CD4-positive, alpha-beta T cell treated with Interleukin-6 for 4 hours (primary cell): ENCODE measurements at regions not wholly inside any gene's neighbourhood (a gene's known extent, or its start where the extent isn't known, plus 50 kb on each side); places are given as distances from the start of the nearest gene placed in this dataset.
"Not testable (repeated sequence)": the region's sequence is repeated elsewhere in the genome, so short reads cannot be mapped to it uniquely, and the experiment has no call there.

Experiments used
- DNase-seq: peaks from one replicate; pipeline ENCODE4 v3.0.0-alpha.2; 2020; ENCODE audit warnings: mixed read lengths

- DNase-seq: no peak
These were observed 615.1 kb downstream of the CDH8 start for GRCh38 chr16:61421111-61421510.

GRCh38 chr16:61419791-61420190 lies 616.4 kb downstream of the CDH8 start:
- no peak for DNase-seq

- not testable (repeated sequence) for DNase-seq
These were observed 617.4 kb downstream of the CDH8 start for GRCh38 chr16:61418802-61419201.

DNA sequence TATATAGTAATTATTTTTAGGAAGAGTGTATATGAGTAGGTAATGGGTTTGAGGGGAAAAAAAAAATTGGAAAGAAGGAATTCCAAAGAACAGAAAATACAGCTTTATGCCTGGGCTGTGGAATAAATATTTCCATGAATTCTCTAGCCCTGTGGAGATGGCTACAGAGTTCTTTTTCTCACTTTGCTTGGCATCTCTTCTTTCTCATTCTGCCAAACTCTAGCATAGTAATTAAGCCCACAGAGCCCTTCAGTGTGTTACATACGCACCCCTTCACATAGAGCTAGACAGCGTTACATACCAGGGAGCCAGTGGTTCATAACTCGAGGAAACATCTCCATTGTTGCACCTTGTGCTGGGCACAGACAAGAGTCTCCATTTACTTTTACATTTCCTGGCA lies 621.1 kb downstream of the CDH8 start:
- DNase-seq: no peak

DNA sequence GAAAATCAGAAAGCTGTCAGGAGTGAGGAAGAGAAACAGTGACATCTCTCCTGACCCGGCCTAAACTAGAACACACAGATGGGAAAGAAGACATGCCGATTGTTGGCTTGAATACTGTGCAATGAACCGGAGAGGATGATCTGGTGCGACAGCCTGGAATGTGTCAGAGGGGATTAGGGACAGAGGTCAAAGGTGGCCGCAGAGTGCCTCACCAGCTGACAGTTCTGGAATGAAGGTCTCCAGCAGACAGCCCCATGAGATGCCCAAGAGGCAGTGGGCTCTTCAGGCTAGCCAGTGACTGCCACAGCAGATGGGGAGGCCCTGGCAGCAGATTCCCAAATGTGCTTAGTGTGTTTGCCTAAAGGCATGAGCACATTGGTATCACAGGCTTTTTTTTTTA lies 623.2 kb downstream of the CDH8 start:
- DNase-seq: no peak

- DNase-seq: no peak
These were observed 623.7 kb downstream of the CDH8 start for GRCh38 chr16:61412562-61412961.

- no peak for DNase-seq
These were observed 626.6 kb downstream of the CDH8 start for GRCh38 chr16:61409604-61410003.

- DNase-seq: no peak
These were observed 632.9 kb downstream of the CDH8 start for GRCh38 chr16:61403386-61403785.

- no peak for DNase-seq
These were observed 644.3 kb downstream of the CDH8 start for GRCh38 chr16:61391896-61392295.

- no peak for DNase-seq
These were observed 645.1 kb downstream of the CDH8 start for GRCh38 chr16:61390965-61391637.

DNA sequence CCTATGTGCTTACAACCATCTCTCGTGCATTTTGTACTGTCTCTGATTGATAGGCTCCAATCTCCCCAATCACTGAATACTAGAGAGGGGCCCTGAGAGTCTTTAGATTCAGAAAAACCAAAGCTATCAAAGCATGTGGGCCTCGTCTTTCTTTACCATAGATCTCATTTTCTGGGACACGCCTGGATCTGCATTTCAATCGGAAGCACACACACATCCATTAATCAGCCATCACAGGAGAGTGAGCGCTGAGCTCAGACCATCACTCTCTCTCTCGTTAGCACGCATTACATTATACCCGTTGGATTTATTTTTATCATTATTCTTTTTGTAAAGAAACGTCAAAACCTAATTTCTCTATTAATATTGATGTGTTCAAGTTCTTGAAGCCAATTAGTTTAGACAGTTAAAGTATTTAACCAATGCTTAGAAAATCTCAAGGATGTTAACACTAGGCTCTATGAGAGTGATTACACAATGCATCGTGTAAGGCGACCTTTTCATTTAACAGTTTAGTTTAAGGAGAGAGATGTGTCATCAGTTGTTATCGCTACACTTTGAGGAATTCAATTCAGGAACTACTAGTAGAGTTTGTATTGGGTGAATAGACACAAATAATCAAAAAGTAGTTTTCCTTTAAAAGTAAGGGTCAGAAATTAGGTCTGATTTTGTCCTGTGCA lies 650.7 kb downstream of the CDH8 start:
- no peak for DNase-seq

GRCh38 chr16:61382435-61382834 lies 653.8 kb downstream of the CDH8 start:
- no peak for DNase-seq

GRCh38 chr16:61379311-61379710 lies 656.9 kb downstream of the CDH8 start:
- DNase-seq: no peak

DNA sequence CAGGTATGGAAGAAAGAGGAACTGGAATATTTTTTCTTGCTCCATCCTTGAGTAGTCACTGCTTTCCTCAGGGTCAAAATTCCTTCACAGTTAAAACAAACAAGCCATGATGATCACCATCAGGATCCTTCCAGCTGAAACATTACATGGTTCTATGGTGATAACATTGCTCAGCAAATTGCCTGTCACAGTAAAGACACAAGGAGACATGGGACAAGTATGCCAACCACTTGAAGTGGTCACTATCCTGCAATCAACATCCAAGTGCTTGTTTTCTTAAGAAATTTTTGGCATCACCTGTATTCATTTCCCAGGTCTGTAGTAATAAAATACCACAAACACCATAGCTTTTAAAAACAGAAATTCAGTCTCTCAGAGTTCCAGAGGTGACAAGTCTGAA lies 662.2 kb downstream of the CDH8 start:
- DNase-seq: no peak

GRCh38 chr16:61371881-61372280 lies 664.4 kb downstream of the CDH8 start:
- no peak for DNase-seq

GRCh38 chr16:61371388-61371787 lies 664.9 kb downstream of the CDH8 start:
- DNase-seq: no peak

DNA sequence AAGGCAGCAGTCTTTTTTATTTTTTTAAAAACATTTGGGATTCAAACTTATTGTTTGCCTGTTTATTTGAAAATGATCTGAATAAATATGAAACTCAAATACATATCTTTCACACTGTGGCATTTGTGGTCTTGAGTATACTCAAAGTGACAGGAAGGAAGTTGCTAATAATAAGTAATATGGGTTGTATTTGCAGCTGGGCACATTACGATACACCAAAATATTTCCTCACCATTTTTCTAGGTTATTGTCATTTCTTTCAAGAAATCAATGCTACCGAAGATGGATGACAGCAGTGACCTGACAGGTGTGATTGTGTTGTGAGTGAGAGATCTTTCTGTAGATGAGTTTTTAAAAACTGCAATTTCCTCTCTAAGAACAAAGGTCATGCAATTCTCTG lies 665.7 kb downstream of the CDH8 start:
- no peak for DNase-seq

DNA sequence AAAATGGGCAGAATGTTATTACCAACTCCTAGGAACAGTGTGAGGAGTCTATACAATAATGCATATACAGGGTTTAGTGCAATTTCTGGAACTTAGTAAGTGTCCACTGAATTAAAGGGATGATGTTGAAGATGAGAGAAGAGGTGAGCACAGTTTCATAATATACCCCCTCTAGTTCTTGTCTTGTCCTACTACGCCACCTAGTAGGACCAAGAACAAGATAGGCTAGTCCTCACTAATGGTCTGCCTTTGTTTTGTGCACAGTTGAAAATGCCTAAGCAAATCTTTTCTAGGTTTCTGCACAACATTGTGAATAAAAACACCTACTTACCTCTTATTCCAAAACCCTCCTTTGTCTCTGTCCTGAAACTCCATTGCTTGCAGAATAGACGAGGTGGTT lies 670.2 kb downstream of the CDH8 start:
- DNase-seq: no peak

- no peak for DNase-seq
These were observed 671.2 kb downstream of the CDH8 start for GRCh38 chr16:61364990-61365389.

GRCh38 chr16:61362585-61362984 lies 673.7 kb downstream of the CDH8 start:
- DNase-seq: no peak

- DNase-seq: no peak
These were observed 691.4 kb downstream of the CDH8 start for GRCh38 chr16:61344791-61345190.

DNA sequence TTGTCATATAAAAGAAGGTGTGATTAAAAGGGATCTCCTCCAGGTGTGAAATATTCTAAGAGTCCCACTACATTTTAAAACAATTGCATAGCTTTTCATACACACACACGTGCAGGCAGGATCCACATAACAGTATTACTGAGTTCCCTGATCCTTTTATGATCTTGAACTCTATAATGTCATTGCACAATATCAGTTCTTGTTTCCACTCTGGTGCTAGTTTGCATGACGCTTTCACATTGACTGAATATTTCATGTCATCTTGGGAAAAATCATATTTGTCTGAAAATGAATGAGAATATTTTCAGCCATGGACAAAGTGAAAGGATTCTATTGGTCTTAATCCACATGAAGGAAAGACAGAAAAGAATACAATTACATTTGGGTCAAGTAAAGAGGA lies 703.8 kb downstream of the CDH8 start:
- no peak for DNase-seq

DNA sequence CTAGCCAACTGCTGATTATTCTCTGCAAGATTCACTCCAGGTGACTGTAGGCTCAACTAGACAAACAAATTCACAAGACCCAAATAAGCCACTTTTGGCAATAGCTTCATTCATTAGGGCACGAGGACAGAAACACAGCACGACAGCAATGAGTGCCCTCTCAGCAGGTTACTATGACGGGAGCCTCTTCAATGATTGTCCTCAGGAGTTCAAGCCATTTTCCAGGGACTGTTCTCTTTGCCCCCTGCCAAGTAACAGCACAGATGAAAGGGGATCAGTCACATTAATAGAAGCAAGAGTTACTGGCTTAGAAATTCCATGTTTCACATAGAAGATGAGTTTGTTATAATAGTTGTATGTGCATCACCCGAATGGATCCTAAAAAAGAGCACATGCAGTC lies 712.2 kb downstream of the CDH8 start:
- no peak for DNase-seq

GRCh38 chr16:61323456-61323855 lies 712.8 kb downstream of the CDH8 start:
- DNase-seq: no peak

DNA sequence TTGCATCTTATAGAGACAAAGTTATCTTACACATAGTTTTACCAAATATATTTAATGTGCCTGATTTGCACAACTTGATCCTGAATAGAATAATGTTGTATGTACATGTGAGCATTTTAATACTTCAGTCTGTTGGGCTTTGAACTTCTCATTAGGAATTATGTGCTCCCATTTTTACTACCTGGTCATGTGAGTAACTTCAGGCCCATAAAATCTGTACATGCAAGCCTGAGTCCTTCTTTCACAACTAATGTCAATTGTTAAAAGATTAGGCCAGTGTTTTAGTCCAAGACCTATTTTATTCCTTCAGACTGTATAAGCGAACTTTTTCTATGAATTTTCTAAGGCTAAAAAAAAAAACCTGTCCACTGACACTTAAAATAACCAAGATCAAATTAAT lies 715.4 kb downstream of the CDH8 start:
- no peak for DNase-seq
